OCI-LY3 (cell line): ENCODE measurements at regions not wholly inside any gene's neighbourhood (a gene's known extent, or its start where the extent isn't known, plus 50 kb on each side); places are given as distances from the start of the nearest gene placed in this dataset.

Experiments
- EZH2phosphoT487 ChIP-seq: fragments of 200-600 bp; shearing (Covaris generic); IDR thresholded peaks from 2 replicates; pipeline ENCODE4 v1.6.1; 2018; ENCODE audit warnings: antibody characterized with exemption, mixed run types, low read depth
- TF ChIP-seq, protein P1 (sequence below): fragments of 200-600, 300-600 bp; sonication (generic); IDR thresholded peaks from 2 replicates; pipeline ENCODE4 v1.5.1; 2014; ENCODE audit warnings: antibody characterized with exemption, low read length, low read depth

DNA sequence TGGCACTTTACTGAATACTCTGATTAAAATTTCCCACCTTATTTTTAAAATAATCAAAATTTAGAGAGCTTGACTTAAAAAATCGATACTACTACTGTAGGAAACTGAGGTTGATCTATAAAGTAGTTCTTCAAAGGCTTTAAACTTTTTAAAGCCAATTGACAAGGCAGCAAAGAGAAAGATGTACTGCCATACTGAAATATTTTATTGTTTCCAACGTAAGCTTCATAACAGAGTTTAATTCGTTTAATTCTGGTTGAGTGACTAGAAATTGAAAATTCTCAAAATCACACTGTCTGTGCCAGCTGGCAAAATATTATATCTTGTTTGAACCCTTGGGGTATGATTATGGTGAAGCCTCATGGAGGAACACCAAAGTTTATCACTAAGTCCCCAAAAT lies 207.6 kb downstream of the UNC5CL start:
- TF ChIP-seq, protein P1, sequence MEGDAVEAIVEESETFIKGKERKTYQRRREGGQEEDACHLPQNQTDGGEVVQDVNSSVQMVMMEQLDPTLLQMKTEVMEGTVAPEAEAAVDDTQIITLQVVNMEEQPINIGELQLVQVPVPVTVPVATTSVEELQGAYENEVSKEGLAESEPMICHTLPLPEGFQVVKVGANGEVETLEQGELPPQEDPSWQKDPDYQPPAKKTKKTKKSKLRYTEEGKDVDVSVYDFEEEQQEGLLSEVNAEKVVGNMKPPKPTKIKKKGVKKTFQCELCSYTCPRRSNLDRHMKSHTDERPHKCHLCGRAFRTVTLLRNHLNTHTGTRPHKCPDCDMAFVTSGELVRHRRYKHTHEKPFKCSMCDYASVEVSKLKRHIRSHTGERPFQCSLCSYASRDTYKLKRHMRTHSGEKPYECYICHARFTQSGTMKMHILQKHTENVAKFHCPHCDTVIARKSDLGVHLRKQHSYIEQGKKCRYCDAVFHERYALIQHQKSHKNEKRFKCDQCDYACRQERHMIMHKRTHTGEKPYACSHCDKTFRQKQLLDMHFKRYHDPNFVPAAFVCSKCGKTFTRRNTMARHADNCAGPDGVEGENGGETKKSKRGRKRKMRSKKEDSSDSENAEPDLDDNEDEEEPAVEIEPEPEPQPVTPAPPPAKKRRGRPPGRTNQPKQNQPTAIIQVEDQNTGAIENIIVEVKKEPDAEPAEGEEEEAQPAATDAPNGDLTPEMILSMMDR, result no peak
- no peak for TF ChIP-seq EZH2phosphoT487
